GM12864 (cell line): ENCODE measurements at regions not wholly inside any gene's neighbourhood (a gene's known extent, or its start where the extent isn't known, plus 50 kb on each side); places are given as distances from the start of the nearest gene placed in this dataset.

Source experiments
- DNase-seq: peaks from one replicate; pipeline ENCODE4 v3.0.0-alpha.2; 2011; ENCODE audit warnings: low read depth
- H3K4me3 ChIP-seq: 2 replicates; pipeline ENCODE4 v1.5.1; 2011; ENCODE audit warnings: mild to moderate bottlenecking, low read depth, low read length, control low read depth
- TF ChIP-seq, protein P1 (sequence below): IDR thresholded peaks from 2 replicates; pipeline ENCODE4 v1.5.1; 2011; ENCODE audit warnings: low read depth, mild to moderate bottlenecking, moderate library complexity, low read length, control low read depth, inconsistent platforms; ENCODE audit errors: missing control alignments

DNA sequence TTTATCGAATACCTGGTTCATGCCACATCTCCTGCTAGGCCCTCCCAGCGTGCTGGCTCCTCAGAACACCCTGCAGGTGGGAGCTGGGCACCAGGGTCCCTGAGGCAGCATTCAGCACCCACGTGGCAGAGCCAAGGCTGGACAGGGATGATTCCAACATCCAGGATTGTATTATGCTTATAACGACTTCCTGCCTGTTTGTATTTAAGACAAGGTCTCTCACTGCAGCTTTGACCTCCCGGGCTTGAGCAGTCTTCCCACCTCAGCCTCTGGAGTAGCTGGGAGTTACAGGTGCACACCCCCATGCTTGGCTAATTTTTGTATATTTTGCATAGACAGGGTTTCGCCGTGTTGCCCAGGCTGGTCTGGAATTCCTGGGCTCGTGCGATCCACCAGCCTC is 64.7 kb upstream of the WNT7B start:
- no peak for DNase-seq
- TF ChIP-seq, protein P1, sequence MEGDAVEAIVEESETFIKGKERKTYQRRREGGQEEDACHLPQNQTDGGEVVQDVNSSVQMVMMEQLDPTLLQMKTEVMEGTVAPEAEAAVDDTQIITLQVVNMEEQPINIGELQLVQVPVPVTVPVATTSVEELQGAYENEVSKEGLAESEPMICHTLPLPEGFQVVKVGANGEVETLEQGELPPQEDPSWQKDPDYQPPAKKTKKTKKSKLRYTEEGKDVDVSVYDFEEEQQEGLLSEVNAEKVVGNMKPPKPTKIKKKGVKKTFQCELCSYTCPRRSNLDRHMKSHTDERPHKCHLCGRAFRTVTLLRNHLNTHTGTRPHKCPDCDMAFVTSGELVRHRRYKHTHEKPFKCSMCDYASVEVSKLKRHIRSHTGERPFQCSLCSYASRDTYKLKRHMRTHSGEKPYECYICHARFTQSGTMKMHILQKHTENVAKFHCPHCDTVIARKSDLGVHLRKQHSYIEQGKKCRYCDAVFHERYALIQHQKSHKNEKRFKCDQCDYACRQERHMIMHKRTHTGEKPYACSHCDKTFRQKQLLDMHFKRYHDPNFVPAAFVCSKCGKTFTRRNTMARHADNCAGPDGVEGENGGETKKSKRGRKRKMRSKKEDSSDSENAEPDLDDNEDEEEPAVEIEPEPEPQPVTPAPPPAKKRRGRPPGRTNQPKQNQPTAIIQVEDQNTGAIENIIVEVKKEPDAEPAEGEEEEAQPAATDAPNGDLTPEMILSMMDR = no peak
- H3K4me3 ChIP-seq = no peak overlapping the region

DNA sequence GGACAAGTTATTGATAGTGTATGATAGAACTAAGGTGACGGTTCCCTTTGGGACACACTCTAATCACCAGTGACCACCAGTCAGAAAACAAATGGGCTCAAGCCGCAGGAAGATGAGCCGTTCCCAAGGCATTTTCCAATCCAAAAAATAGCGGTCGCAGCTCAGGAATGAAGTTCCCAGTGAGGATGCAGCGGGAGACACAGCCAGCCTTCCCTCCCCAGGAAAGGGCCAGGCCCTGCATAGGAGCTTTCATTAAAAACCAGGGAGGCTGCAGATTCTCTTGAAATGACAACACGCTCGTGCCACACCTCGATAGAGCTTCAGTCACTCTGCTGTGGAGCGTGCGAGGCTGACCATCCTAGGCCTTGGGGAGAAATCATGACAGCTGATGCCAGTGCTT is 65.8 kb upstream of the WNT7B start:
- no peak for DNase-seq

DNA sequence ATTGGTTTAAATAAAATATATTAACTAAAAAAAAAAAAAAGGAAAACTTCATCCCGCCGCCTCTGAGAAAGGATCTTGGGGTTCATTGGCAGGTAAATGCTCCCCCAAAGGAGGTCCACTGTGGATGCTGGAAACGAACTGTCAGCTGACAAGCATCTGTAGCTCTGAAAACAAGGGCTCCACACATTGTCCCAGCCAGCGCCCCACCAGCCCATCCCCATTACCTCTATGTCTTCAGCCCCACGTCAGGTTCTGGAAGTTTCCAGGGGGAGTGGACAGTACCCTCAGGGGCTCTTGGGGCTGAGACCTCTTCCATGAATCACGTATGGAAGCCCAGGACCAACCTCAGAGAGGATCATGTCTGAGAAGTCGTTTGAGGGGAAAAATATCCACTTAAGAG is 66.4 kb upstream of the WNT7B start:
- no peak for DNase-seq
- H3K4me3 ChIP-seq = no peak overlapping the region
- TF ChIP-seq, protein P1 = no peak

More for the DNA sequence above, 65.8 kb upstream of the WNT7B start:
- TF ChIP-seq, protein P1 = no peak
- H3K4me3 ChIP-seq = no peak overlapping the region

DNA sequence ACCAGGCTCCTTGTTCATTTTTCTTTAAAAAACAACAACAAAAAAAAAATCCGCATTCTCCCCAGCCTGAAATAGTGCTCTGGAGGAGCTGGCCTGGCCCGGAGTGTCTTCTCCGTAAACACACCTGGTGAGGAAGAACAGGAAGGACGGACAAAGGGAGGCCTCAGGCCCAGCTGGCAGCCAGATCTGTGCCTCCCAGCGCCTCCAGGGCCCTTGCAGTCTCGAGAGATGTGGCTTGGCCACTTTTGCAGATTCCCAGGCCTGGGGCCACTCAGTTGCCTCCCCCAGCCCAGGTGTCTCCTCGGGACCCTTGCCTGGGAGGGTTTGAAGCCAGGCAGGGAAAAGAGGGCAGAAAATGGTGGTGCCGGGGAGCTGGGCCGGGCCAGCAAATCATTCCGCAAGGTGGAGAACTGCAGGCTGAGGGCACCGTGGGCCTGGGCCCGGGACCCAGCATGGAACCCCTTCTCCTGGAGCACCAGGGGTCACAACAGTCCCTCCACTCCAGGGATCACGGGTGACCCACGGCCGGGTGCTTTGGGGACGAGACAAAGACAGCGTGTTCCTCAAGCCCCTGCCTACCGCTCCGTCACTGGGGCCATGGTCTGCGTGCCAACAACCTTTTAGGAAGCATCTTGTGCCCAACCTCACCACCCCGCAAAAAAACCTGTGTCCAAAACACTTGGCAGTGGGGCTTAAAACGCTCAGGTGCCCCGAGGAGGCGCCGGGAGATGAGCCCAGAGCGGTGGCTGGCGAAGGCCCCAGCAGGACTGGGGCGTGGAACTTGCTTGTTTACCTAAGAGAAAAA is 67.1 kb upstream of the WNT7B start:
- no peak overlapping the region for H3K4me3 ChIP-seq
- DNase-seq = no peak
- TF ChIP-seq, protein P1 = no peak

DNA sequence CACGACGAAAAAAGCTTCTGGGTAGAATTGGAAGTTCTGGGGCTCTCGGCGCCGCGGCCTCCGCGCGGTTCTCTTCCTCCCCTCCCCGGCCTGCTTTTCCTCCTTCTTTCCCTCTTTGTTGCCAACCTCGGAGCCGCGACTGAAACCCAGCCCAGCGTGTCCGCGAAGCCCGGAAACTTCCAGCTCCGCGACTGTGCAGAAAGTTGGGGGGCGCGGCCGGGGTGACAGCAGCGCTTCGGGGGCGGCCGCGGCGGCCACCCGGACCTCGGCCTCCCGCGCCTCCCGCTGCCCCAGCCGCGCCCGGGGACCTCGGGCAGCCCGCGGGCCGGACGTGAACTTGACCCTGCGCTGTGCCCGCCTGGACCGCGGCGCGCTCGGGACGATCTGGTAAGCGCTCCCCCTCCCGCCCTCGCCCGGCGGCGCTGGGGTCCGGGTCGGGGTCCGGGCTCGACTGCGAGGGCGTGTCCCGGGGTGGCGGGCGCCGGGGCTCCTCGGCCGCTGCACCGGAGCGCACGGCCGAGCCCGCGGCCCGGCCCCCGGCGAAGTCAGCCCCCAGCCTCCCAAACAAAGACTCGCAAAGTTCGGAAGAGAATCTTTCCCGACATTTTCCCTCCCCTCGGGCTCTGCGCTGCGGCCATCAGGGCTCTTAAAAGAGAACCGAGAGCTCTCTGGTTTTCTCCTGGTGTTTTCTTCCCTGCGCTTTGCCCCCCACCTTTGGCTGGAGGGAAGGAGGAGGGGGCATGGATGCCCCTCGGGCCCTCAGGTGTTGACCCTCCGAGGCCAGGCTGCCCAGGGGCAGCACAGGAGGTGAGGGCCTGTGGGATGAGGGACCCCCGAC is 67.9 kb upstream of the WNT7B start:
- H3K4me3 ChIP-seq = no peak overlapping the region
- no peak for DNase-seq
- TF ChIP-seq, protein P1 = no peak

DNA sequence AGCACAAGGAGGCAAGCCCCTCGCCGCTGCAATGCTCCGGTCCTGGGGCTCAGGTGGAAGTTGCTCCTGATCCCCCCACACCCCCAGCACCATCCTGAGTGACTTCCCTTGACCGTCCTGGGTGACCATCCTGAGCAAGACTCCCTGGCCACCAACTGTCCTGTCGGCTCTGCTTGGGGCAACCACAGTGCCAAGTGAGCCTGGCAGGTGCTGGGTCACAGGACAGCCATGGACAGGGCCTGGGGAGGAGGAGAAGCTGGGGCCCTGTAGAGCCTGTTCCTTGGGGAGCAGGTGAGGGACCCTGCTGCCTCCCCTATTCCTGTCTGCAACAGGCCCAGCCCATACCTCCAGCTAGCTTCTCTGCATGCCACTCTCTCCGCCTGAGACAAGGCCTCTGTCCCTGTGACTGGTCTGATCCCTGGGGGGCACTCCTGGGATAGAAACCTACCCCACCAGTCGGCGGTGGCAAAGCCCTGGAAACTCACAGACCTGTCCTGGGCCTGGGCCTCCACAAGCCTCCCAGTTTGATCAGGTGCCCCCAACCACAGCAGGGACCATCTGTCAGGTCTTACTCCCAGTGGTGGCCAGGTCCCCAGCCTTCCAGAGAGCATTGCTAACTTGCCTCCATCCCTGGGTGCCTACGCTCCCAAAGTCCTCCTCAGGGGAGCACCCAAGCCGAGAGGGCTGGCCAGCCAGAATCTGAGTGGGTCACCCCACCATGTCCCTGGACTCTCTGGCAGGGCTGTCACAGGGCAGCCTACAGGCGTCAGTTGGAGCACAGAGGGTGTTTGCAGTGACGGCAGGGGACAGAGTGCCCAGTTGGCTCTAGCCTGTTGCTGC is 68.7 kb upstream of the WNT7B start:
- TF ChIP-seq, protein P1 = no peak
- no peak overlapping the region for H3K4me3 ChIP-seq
- no peak for DNase-seq
